Activated T-helper 1 cell treated with anti-CD3 and anti-CD28 coated beads, Interleukin-12 subunit alpha, Interleukin-12 subunit beta, Interleukin-2, Interleukin-4 antibody, amounts not matched to agents 30 ng/mL and 10 ng/mL and 1 ng/mL, durations not matched to agents 14 hours and 24 hours and 36 hours (primary cell): ENCODE measurements at regions not wholly inside any gene's neighbourhood (a gene's known extent, or its start where the extent isn't known, plus 50 kb on each side); places are given as distances from the start of the nearest gene placed in this dataset.

Source experiments
- DNase-seq: peaks from one replicate; pipeline ENCODE4 v3.0.0; 2021; ENCODE audit warnings: low spot score
- H3K27ac Mint-ChIP-seq: one replicate; pipeline ENCODE4 v1.8.0; 2021; ENCODE audit warnings: mild to moderate bottlenecking, mixed read lengths
- H3K27me3 Mint-ChIP-seq: one replicate; pipeline ENCODE4 v1.8.0; 2022; ENCODE audit warnings: mild to moderate bottlenecking, moderate library complexity, mixed read lengths; ENCODE audit not compliant: insufficient read depth
- H3K36me3 Mint-ChIP-seq: one replicate; pipeline ENCODE4 v1.8.0; 2021; ENCODE audit warnings: low read depth, mixed read lengths
- H3K4me1 Mint-ChIP-seq: one replicate; pipeline ENCODE4 v1.8.0; 2021; ENCODE audit warnings: low read depth, mixed read lengths
- H3K4me3 Mint-ChIP-seq: one replicate; pipeline ENCODE4 v1.8.0; 2021; ENCODE audit warnings: mild to moderate bottlenecking, moderate library complexity, mixed read lengths
- H3K9me3 Mint-ChIP-seq: one replicate; pipeline ENCODE4 v1.8.0; 2021; ENCODE audit warnings: mixed read lengths
- intact Hi-C: fragments of 100-400 bp; cut with micrococcal nuclease; formaldehyde crosslinking; loops from one replicate; pipeline ENCODE4 v1.15.1; 2024

- peaks cover 11% of the 10 kb centered on the region for H3K9me3 Mint-ChIP-seq
- no peaks in the 10 kb centered on the region for H3K27me3 Mint-ChIP-seq
- no peaks in the 10 kb centered on the region for H3K36me3 Mint-ChIP-seq
- DNase-seq = peak; percentile 26
- no peak overlapping the region for H3K4me3 Mint-ChIP-seq
- H3K27ac Mint-ChIP-seq = peak overlapping the region; percentile 42
- intact Hi-C loops = loop anchor here (5.0 kb wide), 3 partner anchors 34 to 71 kb away; no protein-coding TSS in a partner anchor
- H3K4me1 Mint-ChIP-seq = peaks cover 26% of the 10 kb centered on the region
These were observed 138.1 kb upstream of the HMCN1 start for GRCh38 chr1:185595835-185596667.

- DNase-seq = no peak
- Mint-ChIP-seq H3K4me3 (no peak overlapping the region), H3K27me3 (no peaks in the 10 kb centered on the region), H3K9me3 (peaks cover 14% of the 10 kb centered on the region), H3K4me1 (peaks cover 26% of the 10 kb centered on the region), H3K27ac (no peak overlapping the region), H3K36me3 (peaks cover 4% of the 10 kb centered on the region)
- intact Hi-C loops = loop anchor here (5.0 kb wide), 3 partner anchors 33 to 72 kb away; no protein-coding TSS in a partner anchor
These were observed 139.3 kb upstream of the HMCN1 start for GRCh38 chr1:185594786-185595410.

GRCh38 chr1:185593271-185593670 lies 140.9 kb upstream of the HMCN1 start:
- peaks cover 4% of the 10 kb centered on the region for H3K36me3 Mint-ChIP-seq
- intact Hi-C loops = no loop called here
- H3K4me3 Mint-ChIP-seq = no peak overlapping the region

GRCh38 chr1:185585770-185586169 lies 148.4 kb upstream of the HMCN1 start:
- Mint-ChIP-seq H3K9me3 (peaks cover 25% of the 10 kb centered on the region), H3K27me3 (no peaks in the 10 kb centered on the region), H3K36me3 (peaks cover 10% of the 10 kb centered on the region), H3K4me3 (no peak overlapping the region), H3K27ac (no peak overlapping the region), H3K4me1 (no peaks in the 10 kb centered on the region)
- intact Hi-C loops = no loop called here
- DNase-seq = no peak

More at GRCh38 chr1:185593271-185593670, 140.9 kb upstream of the HMCN1 start:
- DNase-seq = no peak
- peaks cover 26% of the 10 kb centered on the region for H3K4me1 Mint-ChIP-seq
- no peak overlapping the region for H3K27ac Mint-ChIP-seq
- no peaks in the 10 kb centered on the region for H3K27me3 Mint-ChIP-seq
- H3K9me3 Mint-ChIP-seq = peaks cover 14% of the 10 kb centered on the region

GRCh38 chr1:185581961-185582725 lies 152.0 kb upstream of the HMCN1 start:
- intact Hi-C loops = no loop called here
- Mint-ChIP-seq H3K27me3 (no peaks in the 10 kb centered on the region), H3K9me3 (peaks cover 59% of the 10 kb centered on the region), H3K36me3 (peaks cover 19% of the 10 kb centered on the region), H3K4me3 (no peak overlapping the region), H3K4me1 (no peaks in the 10 kb centered on the region), H3K27ac (no peak overlapping the region)
- no peak for DNase-seq

- Mint-ChIP-seq H3K4me1 (no peaks in the 10 kb centered on the region), H3K36me3 (peaks cover 18% of the 10 kb centered on the region), H3K27me3 (no peaks in the 10 kb centered on the region), H3K9me3 (peaks cover 60% of the 10 kb centered on the region), H3K27ac (no peak overlapping the region), H3K4me3 (no peak overlapping the region)
- no peak for DNase-seq
- intact Hi-C loops = no loop called here
These were observed 153.2 kb upstream of the HMCN1 start for GRCh38 chr1:185581020-185581419.

- Mint-ChIP-seq H3K4me1 (peaks cover 6% of the 10 kb centered on the region), H3K36me3 (peaks cover 19% of the 10 kb centered on the region), H3K4me3 (no peak overlapping the region), H3K27me3 (no peaks in the 10 kb centered on the region), H3K9me3 (peaks cover 67% of the 10 kb centered on the region), H3K27ac (no peak overlapping the region)
- no peak for DNase-seq
- intact Hi-C loops = no loop called here
These were observed 155.9 kb upstream of the HMCN1 start for GRCh38 chr1:185578293-185578692.

GRCh38 chr1:185574139-185574875 lies 159.9 kb upstream of the HMCN1 start:
- Mint-ChIP-seq H3K36me3 (peaks cover 2% of the 10 kb centered on the region), H3K4me3 (no peak overlapping the region), H3K27ac (no peak overlapping the region), H3K27me3 (no peaks in the 10 kb centered on the region), H3K9me3 (peaks cover 39% of the 10 kb centered on the region), H3K4me1 (peaks cover 13% of the 10 kb centered on the region)
- no peak for DNase-seq
- intact Hi-C loops = no loop called here

GRCh38 chr1:185573677-185574076 lies 160.5 kb upstream of the HMCN1 start:
- Mint-ChIP-seq H3K9me3 (peaks cover 33% of the 10 kb centered on the region), H3K4me1 (peaks cover 19% of the 10 kb centered on the region), H3K4me3 (no peak overlapping the region), H3K36me3 (peaks cover 2% of the 10 kb centered on the region), H3K27ac (no peak overlapping the region), H3K27me3 (no peaks in the 10 kb centered on the region)
- intact Hi-C loops = no loop called here
- DNase-seq = no peak

- no peak overlapping the region for H3K4me3 Mint-ChIP-seq
These were observed 161.0 kb upstream of the HMCN1 start for GRCh38 chr1:185573162-185573561.

GRCh38 chr1:185570962-185571361 lies 163.2 kb upstream of the HMCN1 start:
- no peaks in the 10 kb centered on the region for H3K27me3 Mint-ChIP-seq
- intact Hi-C loops = no loop called here

More at GRCh38 chr1:185573162-185573561, 161.0 kb upstream of the HMCN1 start:
- Mint-ChIP-seq H3K36me3 (peaks cover 2% of the 10 kb centered on the region), H3K27ac (no peak overlapping the region), H3K9me3 (peaks cover 30% of the 10 kb centered on the region), H3K27me3 (no peaks in the 10 kb centered on the region), H3K4me1 (peaks cover 25% of the 10 kb centered on the region)
- no peak for DNase-seq
- intact Hi-C loops = no loop called here

More at GRCh38 chr1:185570962-185571361, 163.2 kb upstream of the HMCN1 start:
- DNase-seq = no peak
- Mint-ChIP-seq H3K9me3 (peaks cover 20% of the 10 kb centered on the region), H3K27ac (no peak overlapping the region), H3K4me1 (peaks cover 44% of the 10 kb centered on the region), H3K36me3 (peaks cover 2% of the 10 kb centered on the region), H3K4me3 (no peak overlapping the region)
